ENCODE measurements at regions not wholly inside any gene's neighbourhood (a gene's known extent, or its start where the extent isn't known, plus 50 kb on each side); places are given as distances from the start of the nearest gene placed in this dataset.
A peak's percentile ranks its signal among the peaks of the same experiment; 100 is the strongest.
"Not testable (repeated sequence)": the region's sequence is repeated elsewhere in the genome, so short reads cannot be mapped to it uniquely, and the experiment has no call there.

DNA sequence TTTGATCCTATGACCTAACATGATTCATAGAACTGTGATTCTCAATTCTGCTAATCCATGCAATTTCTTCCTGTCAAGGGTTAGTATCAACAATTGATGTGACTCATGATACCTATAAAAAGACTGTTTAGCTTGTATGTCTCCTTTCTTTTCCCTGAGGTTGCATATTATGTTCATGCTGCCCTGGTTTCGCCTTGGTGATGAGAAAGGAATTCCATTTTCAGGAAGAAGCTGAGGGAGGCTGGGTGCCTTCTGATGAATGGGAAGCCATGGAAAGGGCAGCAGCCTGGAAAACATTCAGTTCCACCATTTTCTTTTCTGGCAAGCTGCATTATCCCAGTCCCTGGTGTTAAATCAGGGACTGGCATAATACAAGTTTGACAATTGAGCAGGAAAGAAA, 976.5 kb downstream of the RPA4 start:
- DNase-seq = no peak

DNA sequence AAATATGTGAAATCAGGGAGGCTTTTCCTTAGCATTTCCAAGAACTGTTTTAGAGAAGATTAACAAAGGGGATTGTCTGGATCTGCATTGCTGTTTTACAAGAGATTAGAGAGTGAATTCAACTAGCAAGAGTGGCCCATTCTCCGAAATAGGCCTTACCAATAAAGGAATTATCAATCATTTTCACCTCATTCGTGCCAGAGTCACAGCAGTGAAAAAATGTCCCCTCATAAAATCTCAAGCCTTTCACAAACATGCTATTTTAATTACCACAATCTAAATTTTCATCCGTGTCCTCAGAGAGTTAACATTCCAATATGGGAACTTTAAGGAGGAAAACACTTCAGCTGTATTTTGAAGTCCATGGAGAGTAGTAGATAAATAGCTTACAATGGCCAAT, 979.6 kb downstream of the RPA4 start:
- DNase-seq = no peak

DNA sequence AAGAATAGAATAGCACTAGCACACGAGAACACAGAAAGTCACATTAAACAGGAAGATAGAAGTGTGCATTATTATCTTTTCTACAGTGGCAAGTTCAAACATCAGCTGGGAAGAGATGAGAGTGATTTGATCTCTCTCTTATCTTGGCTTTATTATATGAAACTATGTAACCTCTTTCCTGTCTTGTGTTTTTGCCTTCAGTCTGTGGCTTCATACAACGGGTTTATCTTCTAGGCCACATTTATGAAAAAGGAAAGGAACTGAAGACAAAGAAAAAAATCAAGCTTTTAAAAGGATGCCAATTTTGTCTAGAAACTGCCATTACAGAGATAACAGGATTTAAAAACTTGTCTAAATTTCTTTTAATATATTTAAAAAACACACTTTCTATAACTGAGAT, 983.6 kb downstream of the RPA4 start:
- DNase-seq = no peak

DNA sequence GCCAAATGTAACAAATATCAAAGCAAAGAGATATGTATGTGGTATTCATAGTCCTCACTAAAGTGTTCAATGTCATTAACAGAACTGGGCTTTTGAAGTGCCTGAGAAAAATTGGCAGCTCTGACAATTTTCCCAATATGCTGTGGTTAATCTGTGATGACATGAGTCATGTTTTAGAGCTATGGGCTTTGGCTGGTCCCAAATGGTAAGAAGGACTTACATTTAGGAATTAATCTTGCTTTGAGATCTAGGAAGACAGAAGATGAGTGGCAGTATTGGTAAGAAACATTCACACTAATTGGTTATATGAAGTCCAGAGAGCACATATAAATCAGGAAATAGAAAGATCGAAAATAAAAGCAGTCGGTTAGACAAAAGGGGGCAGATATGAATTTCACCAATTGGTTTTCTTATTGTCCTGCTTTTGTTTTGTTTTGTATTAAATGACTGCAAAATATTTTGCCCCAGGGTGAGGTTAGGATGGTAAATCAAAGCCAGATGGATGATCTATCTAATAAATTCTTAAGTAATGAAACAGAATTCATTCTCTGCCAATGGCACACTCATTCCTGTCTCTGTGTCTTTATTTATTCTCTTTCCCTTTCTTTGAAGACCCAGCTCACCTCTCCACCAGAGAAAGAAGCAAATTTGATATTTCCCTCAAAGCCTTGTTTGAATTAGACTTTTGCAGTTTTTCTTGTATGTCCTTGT, 993.1 kb downstream of the RPA4 start:
- no peak for DNase-seq

DNA sequence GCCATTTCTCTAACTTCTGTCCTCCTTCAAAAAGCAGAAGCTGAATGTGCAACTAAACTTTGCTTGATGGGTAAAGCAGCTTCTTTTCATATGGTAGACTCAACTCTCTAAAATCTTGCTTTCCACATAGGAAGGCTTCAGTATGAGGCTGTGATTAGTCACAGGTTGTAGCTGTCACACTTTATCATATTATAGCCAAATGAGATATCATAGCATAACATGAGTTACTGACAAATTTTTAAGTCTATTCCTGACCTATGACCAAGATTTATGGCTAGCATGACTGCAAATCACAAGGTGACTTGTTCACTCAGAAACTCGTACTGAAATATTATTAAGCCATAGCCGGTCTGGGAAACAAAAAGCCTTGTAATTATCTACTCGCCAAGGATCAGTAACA, 998.6 kb downstream of the RPA4 start:
- DNase-seq = no peak

DNA sequence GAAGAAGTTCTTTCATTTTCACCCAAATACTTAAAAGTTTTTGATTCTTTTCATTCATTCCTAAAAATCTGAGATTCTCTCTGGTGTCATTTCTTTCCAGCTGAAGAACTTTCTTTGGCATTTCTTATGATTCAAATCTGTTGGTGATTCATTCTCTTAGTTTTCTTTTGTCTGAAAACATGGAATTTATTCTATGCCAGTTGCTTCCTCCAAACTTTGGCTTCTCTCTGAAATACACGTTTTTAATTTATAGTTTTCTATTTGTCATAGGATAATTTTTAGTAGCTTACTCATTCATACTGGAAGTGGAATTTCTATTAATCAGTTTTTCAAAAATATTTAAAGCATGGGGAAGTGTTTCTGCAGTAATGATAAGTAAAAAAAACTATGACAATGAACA, 1012.0 kb downstream of the RPA4 start:
- no peak for DNase-seq

DNA sequence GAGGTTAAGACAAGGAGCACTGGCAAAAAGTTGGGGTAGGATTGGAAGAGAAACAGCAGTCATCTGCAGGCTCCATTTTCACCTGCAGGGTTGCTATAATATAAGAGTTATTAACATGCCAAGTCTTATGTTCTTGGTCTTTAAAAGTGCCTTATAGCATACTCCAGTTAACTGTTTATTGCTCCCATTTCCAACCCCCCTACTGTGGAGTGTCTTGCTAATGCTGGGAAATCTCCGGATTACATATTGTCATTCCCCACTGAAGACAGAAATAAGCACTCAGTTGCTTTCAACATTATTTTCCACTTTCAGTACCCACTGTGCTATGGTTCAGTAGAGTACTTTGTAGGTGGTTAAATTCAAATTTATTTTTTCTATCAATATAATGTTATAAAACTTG, 1014.3 kb downstream of the RPA4 start:
- no peak for DNase-seq

DNA sequence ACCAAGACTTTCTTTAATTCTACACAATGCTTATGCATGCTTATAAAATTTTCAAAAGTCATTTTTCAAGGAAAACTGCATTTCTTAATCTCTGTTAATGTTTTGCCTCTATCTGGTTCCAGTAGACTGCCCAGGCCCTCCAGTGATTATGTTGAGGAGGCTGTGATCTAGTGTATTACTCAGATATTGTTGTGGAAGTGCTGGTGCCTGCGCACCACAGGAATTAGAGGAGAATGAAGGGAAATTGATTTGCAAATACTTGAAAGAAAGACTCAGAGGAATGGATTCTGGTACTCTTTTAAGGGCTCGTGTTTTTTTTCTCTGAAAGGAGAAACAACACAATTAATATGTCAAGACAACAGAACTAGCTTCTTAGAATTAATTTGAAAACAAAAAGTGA, 1015.1 kb downstream of the RPA4 start:
- DNase-seq = no peak

DNA sequence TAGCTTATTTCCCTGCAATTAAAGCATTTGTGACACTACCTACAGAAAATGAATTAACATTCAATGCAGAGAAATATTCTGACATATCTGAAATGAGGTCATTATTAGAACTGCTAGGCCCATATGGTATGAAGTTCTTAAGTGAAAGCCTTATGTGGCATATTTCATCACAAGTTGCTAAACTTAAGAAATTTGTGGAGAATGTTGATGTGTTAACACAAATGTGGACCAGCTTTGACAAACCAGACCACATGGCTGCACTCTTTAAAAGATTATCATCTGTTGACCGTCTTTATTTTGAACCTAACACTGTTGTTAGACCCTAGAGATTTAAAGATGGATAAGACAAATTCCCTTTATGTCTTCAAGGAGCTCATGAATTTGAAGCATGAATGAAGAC, 1024.1 kb downstream of the RPA4 start:
- no peak for DNase-seq

DNA sequence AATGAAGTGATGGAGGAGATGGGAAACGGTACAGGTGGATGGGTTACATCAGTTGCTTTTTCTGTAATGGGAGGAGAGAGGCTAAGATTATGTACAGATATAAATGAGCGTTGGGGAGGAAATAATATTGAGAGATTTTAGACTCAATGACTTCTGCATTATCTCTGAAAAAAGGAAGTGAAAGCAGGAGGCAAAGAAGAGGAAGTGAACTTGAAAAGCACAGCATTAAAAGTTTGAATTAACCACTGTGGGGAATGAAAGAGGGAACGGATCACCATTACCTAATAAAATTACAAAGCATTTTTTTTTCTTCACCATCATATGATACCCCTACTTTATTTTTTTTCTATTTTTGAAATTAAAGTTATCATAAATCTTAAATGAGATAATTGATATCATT, 1025.5 kb downstream of the RPA4 start:
- DNase-seq = peak; percentile 29 to 32

DNA sequence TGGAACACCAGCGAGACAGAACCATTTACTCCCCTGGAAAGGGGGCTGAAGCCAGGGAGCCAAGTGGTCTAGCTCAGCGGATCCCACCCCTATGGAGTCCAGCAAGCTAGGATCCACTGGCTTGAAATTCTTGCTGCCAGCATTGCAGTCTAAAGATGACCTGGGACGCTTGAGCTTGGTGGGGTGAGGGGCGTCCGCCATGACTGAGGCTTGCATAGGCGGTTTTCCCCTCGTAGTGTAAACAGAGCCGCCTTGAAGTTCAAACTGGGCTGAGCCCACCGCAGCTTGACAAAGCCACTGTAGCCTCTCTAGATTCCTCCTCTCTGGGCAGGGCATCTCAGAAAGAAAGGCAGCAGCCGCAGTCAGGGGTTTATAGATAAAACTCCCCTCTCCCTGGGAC, 1031.7 kb downstream of the RPA4 start:
- not testable (repeated sequence) for DNase-seq

DNA sequence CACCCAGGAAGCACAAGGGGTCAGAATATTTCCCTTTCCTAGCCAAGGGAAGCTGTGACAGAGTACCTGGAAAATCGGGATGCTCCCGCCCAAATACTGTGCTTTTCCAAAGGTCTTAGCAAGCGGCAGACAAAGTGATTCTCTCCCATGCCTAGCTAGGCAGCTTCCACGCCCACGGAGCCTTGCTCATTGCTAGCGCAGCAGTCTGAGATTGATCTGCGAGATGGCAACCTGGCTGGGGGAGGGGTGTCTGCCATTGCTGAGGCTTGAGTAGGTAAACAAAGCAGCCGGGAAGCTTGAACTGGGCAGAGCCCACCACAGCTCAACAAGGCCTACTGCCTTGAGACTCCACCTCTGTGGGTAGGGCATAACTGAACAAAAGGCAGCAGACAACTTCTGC, 1037.5 kb downstream of the RPA4 start:
- not testable (repeated sequence) for DNase-seq

DNA sequence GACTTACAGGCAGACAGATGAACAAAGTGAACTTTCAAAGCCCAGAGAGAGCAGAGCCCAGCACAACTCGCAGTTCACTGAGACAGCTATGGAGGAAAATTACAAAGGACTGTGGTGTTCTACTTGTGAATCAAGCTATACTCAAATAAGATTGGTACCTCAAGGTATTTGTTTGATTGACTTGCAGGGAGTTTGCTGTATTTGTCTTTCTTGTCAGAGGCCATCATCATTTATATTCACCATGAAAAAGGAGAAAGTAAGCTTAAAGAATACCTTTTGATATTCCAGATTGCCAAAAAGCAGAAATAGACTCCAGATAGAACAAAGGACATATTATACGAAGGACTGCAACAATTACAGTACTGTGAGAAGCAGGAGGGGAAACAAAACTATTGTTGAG, 1047.9 kb downstream of the RPA4 start:
- no peak for DNase-seq

DNA sequence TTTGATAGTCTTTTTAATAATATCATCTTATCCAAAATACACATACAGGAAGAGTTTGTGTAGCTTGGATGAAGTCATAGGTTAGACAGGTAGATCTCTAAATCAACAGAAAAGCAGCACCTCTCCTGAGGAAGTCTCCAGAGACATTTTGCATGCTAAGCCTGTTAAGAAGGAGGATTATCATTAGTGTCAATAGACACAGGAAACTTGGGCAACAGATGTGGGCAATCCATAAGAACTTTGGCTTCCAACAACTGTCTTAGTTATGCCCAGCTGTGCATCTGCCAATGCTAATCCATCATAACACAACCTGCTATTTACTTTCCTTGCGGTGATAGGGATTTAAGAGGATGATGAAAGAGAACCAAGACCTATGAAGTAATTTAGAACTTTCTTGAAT, 1052.6 kb downstream of the RPA4 start:
- DNase-seq = no peak

DNA sequence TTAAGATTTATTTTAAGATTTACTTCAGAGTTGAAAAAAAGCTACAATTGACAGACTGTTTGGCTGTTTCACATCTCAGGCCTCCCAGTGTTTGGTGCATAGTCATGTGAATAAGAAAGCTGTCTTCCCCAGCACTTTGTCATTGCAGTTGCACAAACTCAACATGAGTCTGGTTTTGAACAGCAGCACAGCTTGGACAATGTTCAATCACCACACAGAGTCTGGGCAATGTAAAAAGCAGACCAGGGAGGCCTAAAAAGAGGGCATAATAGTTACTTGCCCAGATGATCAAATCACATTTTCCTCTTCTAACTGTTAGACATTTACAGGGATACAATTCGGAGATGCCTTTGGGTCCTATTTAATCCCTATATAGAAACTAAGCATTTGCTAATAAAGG, 1055.0 kb downstream of the RPA4 start:
- no peak for DNase-seq

DNA sequence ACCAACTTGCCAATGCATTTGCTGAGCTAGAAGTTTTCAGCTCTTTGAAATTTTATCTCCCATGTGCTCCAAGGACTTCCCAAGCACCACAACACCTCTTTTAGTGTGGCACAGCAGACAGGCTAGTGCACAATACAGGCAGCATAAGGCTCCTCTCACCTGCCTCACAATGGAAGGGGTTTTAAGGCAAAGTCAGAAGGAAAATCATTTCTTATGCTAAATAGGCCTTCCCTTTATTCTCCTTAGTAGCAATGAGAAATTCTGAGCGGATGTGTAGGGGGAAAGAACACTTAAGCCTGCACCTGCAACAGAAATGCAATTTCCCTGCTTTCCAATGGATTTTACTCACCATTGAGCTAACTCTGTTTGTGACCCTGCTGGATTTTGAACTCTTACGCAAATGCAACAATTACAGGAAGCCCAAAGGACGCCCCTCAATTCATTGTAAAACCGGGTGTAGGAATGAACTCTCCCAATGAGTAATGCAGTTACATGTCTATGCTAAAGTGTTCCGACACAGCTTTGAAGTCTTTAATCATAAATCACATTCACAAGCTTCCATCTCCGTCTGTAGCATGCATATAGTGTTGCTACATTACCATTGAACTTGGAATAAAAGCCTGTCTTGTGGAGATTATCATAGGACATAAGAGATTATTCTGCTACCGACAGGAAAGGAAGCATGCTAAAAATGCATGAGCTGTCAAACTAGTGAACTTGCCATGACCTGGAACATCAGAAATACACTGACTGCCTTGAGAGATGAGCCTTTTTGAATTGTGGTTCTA, 1084.9 kb downstream of the RPA4 start:
- DNase-seq = no peak

DNA sequence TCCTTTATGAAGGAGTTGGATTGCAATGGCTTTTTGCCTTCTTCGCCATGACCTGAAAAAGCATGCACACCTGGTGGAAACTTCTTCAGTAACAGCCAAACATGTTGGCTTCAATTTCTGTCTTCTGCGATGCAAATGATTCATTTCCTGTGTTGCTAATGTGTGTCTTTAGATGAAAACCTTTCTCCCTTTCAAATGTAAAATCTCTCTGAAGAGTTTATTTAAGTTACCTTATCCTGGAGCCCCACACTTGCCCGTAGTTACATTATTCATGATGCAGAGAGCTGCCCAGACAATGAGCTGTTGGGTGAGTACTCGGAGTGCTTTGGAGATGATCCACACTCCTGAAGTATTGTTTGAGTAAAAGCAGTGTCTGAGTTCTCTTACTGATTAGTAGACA, 1100.9 kb downstream of the RPA4 start:
- DNase-seq = no peak

DNA sequence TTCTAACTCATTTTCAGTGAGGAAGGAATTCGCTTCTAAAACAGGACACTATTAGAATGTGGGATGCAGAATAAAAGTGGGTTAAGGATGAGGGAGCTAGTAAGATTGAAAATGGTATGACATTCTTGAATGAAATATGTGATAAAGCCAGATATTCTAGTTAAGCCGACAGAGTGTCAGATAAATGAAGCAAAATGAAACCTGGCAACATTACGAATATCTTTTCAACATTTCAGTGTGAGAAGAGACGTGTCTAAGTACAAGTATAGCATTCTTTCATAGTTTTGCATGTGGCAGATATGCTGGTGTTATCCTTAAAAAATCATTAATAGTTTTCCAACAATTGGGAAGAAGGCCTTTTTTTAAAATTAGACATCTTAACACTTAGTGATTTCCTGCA, 1101.4 kb downstream of the RPA4 start:
- no peak for DNase-seq

DNA sequence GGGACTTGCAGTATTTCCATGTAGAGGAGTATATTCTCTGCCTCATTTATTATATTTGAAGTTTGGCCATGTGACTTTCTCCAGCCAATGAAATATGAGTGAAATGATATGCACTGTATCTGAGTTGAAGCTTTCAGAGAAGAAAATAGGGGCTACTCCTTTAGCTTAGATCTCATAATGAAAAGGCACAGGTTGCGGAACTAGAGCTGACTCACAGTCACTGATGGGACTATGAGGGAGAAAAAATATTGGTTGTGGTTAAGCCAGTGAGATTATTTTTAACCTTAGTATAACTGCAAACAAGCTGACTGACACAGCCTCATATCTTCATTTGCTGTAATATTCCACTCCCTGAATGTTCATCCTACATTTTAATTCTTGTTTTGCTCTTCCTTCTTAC, 1104.3 kb downstream of the RPA4 start:
- DNase-seq = no peak

DNA sequence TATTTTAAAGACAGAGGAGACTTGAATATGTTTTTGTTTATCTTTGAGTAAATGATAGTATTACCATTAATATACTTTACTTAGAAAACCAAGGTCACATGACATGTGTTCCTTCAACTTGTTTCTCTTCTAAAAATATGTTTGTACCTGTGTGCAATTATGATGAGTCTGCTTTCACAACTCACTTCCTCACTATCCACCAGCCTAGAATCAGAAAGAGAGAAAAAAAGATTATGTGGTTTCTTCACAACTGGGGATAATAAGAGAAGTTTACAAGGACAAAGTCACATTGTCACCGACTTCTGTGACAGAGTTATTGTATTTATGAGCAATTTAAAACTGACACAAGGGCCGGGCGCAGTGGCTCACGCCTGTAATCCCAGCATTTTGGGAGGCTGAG, 1112.1 kb downstream of the RPA4 start:
- no peak for DNase-seq

DNA sequence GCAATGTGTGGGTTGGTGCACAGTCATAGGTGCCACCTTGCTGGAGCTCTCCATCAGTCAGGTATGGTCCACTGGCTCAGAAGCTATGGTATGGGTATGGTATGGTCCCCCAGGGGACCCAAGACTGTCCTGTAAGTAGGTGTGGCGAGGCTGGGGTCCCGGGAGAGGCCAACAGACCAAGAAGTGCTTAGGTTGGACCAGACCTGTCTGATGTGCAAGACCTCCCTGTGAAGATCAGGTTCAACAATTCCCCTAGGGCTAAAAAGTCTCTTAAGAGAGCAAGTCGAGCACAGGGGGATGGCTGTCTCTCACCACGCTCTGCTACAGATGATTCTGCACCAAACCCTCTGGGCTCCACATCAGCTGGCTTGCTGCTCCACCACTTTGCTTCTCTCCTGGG, 1145.0 kb downstream of the RPA4 start:
- DNase-seq = no peak

DNA sequence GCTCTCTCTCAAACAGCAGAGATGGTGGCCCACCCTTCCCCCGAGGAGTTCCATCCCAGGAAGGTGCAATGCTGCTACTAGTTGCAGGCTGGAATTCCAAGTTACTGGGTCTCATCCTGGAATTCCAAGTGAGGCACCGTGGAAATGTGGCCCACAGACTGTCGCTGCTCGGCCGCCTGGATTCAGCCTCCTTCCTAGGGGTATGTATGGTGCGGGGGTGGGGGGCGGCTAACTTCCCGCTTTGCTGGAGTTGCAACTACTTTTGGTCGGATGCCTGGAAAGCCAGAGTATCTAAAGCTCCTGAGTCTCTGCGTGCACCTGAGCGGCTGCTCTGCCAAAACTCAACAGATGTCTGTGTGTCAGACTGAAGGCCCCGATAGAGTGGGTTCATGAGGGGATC, 1146.2 kb downstream of the RPA4 start:
- no peak for DNase-seq

DNA sequence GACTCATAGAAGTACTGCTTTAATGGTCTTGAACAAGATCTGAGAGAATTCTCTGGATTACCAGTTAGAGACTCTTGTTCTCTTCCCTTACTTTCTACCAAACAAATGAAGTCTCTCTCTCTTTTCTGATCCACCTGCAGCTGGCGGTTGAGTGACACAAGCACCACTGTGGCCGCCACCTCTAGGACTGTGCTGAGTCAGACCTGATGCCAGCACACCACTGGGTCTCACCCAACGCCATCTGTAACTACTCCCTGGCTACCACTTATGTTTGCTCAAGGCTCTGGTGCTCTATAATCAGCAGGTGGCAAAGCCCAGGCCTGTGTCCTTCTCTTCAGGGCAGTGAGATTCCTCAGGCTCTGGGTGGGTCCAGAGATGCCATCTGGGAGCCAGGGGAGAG, 1173.5 kb downstream of the RPA4 start:
- no peak for DNase-seq

DNA sequence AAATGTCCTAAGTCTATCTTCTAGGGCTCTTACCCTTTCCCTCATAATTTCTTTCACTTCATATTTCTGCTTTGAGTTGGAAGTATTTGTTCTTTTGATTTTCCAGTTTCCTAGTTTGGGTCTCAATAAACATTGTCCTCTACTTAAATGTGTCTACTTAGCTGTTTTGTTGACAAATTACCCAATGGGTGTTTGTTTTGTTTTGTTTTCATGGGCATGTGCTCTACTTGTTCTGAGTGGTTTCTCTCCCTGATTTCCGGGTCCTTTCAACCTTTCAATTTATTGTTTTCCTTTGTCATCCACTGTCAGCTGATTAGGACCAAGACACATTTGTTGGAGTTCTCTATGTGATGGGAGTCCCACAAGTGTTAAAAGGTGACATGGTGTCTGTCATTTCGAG, 1181.4 kb downstream of the RPA4 start:
- no peak for DNase-seq

DNA sequence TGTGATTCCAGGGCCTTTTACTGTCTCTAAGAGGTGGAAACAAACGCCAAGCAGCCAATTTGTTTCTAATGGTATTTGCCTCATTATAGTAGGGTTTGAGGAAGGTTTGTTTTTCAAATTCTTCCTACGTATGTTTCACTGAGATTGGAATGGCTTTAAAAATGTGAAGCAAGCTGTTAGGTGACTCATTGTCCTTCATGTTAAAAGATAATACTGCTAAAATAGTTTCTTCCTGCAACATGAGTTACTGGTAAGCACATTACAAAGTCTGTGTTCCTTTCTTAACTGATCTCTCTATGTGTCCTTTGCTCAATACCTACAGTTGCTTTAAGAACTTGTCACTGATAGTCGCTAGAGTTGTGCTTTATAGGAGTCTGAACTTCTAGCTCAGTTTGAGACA, 1183.9 kb downstream of the RPA4 start:
- DNase-seq = no peak

Measured in inflammatory macrophage treated with lipopolysaccharide for 1 hour (primary cell).